Neutrophil (primary cell): ENCODE measurements at regions not wholly inside any gene's neighbourhood (a gene's known extent, or its start where the extent isn't known, plus 50 kb on each side); places are given as distances from the start of the nearest gene placed in this dataset.

Source experiments
- H3K27ac ChIP-seq: fragments of 200-600 bp; sonication (generic); 2 replicates; pipeline ENCODE4 v1.5.1; 2016; ENCODE audit warnings: mild to moderate bottlenecking, moderate library complexity
- H3K27me3 ChIP-seq: fragments of 200-600 bp; sonication (generic); 2 replicates; pipeline ENCODE4 v1.6.0; 2016; ENCODE audit warnings: mild to moderate bottlenecking
- H3K36me3 ChIP-seq: fragments of 200-600 bp; sonication (generic); 2 replicates; pipeline ENCODE4 v1.5.1; 2017
- H3K4me1 ChIP-seq, 2 experiments: fragments of 200-600 bp in 1 of 2; sonication (generic) in 1 of 2; 1 replicate in 1 of 2; 2 replicates in 1 of 2; pipeline versions ENCODE4 v1.5.1 to v1.6.1; 2013 to 2016; ENCODE audit warnings: low read depth in 1 of 2, low read length in 1 of 2, mild to moderate bottlenecking in 1 of 2, moderate library complexity in 1 of 2; ENCODE audit not compliant: control insufficient read depth in 1 of 2, insufficient read depth in 1 of 2
- H3K4me3 ChIP-seq, 2 experiments: fragments of 200-600 bp in 1 of 2; sonication (generic) in 1 of 2; 1 replicate in 1 of 2; 2 replicates in 1 of 2; pipeline ENCODE4 v1.5.1; 2013 to 2016; ENCODE audit warnings: low read depth in 1 of 2, low read length in 1 of 2, mild to moderate bottlenecking in 1 of 2, moderate library complexity in 1 of 2
- H3K9me3 ChIP-seq: fragments of 200-600 bp; sonication (generic); 2 replicates; pipeline ENCODE4 v1.5.1; 2016
- TF ChIP-seq, protein P1 (sequence below): fragments of 200-600 bp; sonication (generic); IDR thresholded peaks from 2 replicates; pipeline ENCODE4 v1.5.1; 2016; ENCODE audit warnings: antibody characterized with exemption

DNA sequence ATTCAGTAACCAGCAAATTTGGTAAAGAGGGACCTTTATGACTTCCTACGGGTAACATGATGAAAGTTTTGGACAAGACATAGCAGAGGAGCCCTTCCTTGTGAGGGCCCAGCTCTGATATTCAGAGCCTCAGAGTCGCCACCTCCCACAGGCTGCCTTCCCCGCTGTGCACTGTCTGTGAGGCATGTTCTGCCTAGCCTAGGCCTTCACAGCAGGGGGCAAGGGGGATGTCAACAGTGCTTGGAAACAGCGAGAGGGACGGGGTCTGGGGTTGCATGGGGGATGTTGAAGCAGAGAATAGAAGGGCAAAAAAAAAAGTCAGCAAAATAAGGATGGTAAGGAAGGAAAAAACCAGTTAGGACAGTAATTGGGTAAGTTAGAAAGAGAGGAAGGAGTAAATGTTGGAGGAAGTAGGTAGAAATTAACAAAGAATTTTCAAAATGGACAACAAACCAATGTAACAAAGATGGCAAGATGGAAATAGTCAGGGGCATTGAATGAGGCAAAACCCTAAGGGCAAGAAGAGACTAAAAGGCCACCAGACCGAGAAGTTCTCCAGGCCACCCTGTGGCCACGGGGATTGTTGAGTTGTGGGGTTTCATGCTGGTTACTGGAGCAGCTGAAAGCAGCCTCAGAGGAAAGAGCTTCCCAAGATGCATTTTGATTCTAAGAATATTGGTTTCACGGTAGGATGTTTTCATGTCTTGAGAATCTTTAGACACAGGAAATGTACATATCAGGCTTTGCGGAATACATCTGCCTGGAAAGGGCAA is 139.8 kb downstream of the LY86 start:
- H3K4me1 ChIP-seq = peaks cover 76 to 77% of the 10 kb centered on the region in 2 experiments
- no peaks in the 10 kb centered on the region for H3K27me3 ChIP-seq
- H3K9me3 ChIP-seq = no peaks in the 10 kb centered on the region
- TF ChIP-seq, protein P1, sequence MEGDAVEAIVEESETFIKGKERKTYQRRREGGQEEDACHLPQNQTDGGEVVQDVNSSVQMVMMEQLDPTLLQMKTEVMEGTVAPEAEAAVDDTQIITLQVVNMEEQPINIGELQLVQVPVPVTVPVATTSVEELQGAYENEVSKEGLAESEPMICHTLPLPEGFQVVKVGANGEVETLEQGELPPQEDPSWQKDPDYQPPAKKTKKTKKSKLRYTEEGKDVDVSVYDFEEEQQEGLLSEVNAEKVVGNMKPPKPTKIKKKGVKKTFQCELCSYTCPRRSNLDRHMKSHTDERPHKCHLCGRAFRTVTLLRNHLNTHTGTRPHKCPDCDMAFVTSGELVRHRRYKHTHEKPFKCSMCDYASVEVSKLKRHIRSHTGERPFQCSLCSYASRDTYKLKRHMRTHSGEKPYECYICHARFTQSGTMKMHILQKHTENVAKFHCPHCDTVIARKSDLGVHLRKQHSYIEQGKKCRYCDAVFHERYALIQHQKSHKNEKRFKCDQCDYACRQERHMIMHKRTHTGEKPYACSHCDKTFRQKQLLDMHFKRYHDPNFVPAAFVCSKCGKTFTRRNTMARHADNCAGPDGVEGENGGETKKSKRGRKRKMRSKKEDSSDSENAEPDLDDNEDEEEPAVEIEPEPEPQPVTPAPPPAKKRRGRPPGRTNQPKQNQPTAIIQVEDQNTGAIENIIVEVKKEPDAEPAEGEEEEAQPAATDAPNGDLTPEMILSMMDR = no peak
- H3K27ac ChIP-seq = peak overlapping the region; percentile 91
- H3K36me3 ChIP-seq = no peaks in the 10 kb centered on the region
- H3K4me3 ChIP-seq = no peak overlapping the region

DNA sequence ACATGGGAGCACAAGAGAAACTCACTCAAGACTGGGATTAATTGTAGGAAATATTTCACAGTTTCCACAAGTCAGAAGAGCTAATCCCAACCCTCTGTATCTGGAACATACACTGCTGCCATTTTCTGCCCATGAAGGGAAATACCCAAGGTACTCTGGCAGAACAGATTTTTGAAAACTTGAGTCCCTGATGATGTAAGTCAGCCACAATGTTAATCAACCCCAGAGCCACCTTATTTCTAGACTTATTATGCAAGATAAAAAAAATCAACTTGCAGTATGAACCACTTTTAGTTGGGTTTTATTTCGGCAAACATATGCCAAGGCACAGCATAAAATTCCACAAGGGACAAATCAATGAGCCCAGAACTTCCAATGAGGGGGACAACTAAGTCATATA is 141.5 kb downstream of the LY86 start:
- no peaks in the 10 kb centered on the region for H3K9me3 ChIP-seq
- H3K36me3 ChIP-seq = no peaks in the 10 kb centered on the region
- TF ChIP-seq, protein P1 = no peak
- H3K27me3 ChIP-seq = no peaks in the 10 kb centered on the region
- peaks cover 60 to 61% of the 10 kb centered on the region in 2 experiments for H3K4me1 ChIP-seq
- H3K27ac ChIP-seq = peak overlapping the region; percentile 91
- H3K4me3 ChIP-seq = no peak overlapping the region

DNA sequence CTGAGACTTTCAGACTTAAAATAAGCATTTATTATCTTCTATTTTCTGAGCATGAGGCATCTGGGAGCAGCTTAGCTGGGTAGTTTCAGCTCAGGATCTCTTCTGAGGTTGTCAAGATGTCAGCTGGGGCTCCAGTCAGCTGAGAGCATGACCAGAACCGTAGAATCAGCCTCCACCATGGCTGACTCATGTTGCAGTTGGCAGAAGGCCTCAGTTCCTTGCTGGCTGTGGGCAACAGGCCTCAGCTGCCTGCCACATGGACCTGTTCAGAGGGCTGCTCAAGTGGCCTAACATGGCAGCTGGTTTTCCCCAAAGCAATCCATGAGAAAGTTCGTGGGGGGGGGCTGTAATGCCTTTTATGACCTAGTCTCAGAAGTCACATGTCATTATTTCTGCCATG is 142.3 kb downstream of the LY86 start:
- H3K4me1 ChIP-seq = peaks cover 54 to 55% of the 10 kb centered on the region in 2 experiments
- H3K36me3 ChIP-seq = no peaks in the 10 kb centered on the region
- no peaks in the 10 kb centered on the region for H3K27me3 ChIP-seq
- no peak overlapping the region for H3K4me3 ChIP-seq
- TF ChIP-seq, protein P1 = no peak
- no peaks in the 10 kb centered on the region for H3K9me3 ChIP-seq
- H3K27ac ChIP-seq = no peak overlapping the region

DNA sequence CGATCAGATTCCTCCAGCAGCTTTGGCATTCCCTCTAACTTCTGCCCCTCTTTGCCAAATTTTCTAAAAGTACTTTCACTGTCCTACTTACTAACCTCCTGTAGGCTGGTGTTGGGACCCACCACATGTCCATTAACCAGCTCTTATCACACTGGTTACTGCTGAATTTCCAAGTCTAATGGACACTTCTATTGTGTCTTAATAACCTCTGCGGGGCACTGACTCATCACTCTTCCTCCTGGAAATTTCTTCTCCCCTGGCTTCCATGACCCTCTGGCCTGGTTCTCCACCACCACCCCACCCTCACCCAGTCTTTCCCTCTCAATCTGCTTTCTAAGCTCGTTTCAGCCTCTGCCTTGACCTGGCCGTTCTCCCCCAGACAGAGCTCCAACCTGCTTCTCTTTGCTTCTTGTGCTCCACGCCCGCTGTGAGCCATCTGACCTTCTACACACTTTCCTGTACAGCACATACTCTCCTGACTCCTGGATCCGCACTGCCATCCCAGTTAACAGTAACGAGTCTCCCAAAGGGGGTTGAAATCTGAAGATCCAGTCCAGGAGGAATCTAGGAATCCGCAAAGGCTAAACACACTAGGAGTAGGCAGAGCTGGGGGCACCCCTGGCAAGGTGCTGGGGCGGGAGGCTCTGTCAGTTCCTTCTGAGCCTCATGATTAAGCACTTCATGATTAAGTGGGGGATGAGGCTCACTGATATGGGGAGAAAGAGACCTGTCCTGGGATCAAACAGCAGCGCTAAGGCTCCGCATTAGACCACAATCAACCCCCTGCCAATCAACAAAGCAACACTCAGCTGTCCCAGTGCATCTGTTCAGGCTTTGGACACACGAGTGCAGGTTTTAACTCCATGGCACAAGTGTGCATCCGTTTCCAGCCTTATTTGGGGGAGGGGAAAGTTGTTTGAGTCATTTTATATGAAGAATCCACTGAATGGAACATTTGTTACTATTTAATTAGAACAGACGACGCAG is 146.3 kb downstream of the LY86 start:
- peaks cover 24 to 32% of the 10 kb centered on the region in 2 experiments for H3K4me1 ChIP-seq
- no peaks in the 10 kb centered on the region for H3K9me3 ChIP-seq
- H3K4me3 ChIP-seq = no peak overlapping the region
- H3K27ac ChIP-seq = no peak overlapping the region
- H3K36me3 ChIP-seq = no peaks in the 10 kb centered on the region
- TF ChIP-seq, protein P1 = no peak
- H3K27me3 ChIP-seq = no peaks in the 10 kb centered on the region

DNA sequence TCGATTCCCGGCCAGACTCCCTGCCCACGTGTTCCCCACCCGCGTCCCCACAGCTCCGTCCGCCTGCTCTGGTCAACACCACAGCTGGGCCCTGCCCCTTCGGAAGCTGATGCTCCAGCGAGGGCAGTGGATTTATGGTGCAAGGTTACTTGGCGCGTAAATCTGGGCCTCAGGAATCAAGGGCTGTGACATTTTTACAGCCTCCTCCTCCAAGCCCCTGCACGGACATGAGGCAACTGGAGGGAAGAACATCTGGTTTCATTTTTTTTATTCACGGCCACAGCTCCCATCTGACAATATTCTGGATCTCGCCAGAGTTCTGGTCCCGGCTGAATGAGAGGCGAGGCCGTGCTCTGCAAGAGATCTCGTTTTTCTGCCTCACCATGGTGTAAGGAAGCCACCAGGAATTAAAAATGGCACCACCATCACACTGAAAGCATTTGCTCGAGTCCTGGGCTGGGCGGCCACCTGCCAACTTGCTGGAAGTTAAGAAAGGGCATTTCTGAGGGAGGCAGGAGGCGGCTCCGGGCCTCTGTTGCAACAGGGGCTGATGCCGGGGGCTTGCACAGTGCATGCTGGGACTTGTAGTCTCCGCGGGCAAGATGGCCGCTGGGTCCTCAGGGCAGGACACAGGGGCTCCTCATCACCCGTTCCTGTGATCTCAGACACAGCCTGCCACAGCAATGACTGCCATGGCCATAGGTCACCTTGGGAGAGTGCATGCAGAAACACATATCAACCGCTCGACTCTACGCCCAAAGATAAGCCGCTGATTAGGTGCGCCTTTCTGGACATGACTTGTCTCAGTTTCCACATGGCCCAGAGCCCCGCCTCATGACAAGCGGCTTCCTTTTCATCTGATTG is 148.5 kb downstream of the LY86 start:
- H3K4me3 ChIP-seq = peak overlapping the region; percentile 20 to 39
- H3K4me1 ChIP-seq = peaks cover 14 to 21% of the 10 kb centered on the region in 2 experiments
- TF ChIP-seq, protein P1 = no peak
- no peaks in the 10 kb centered on the region for H3K36me3 ChIP-seq
- no peak overlapping the region for H3K27ac ChIP-seq
- H3K9me3 ChIP-seq = no peaks in the 10 kb centered on the region
- no peaks in the 10 kb centered on the region for H3K27me3 ChIP-seq
